Ascending aorta (tissue), 2 donors: ENCODE measurements at regions not wholly inside any gene's neighbourhood (a gene's known extent, or its start where the extent isn't known, plus 50 kb on each side); places are given as distances from the start of the nearest gene placed in this dataset.

Experiments used
- DNase-seq, 2 donors: peaks; one replicate each; pipeline ENCODE4 v3.0.0-alpha.2; 2019; ENCODE audit warnings: low spot score in 2 of 2
- H3K27ac ChIP-seq, 2 donors: fragments of 200-600 bp; sonication (generic); one replicate each; pipeline ENCODE4 v1.5.1; 2016 to 2017; ENCODE audit warnings: mild to moderate bottlenecking in 1 of 2
- H3K27me3 ChIP-seq: fragments of 200-600 bp; sonication (generic); one replicate; pipeline ENCODE4 v1.5.1; 2017
- H3K36me3 ChIP-seq, 2 donors: fragments of 200-600 bp; sonication (generic); one replicate each; pipeline ENCODE4 v1.5.1; 2016
- H3K4me1 ChIP-seq, 2 donors: fragments of 200-600 bp; sonication (generic); one replicate each; pipeline ENCODE4 v1.5.1; 2016 to 2017; ENCODE audit warnings: mild to moderate bottlenecking in 1 of 2
- H3K4me3 ChIP-seq, 2 donors: fragments of 200-600 bp; sonication (generic); one replicate each; pipeline ENCODE4 v1.5.1; 2016 to 2017; ENCODE audit warnings: mild to moderate bottlenecking in 1 of 2
- H3K9me3 ChIP-seq, 2 donors: fragments of 200-600 bp; sonication (generic); one replicate each; pipeline ENCODE4 v1.5.1; 2016
- CTCF ChIP-seq, 3 experiments: fragments of 200-600 bp in 2 of 3; fragments of 450-650 bp in 1 of 3; sonication (generic) in 2 of 3; IDR thresholded peaks; one replicate each; pipeline ENCODE4 v1.5.1; 2016 to 2019; ENCODE audit warnings: antibody characterized with exemption in 3 of 3, mild to moderate bottlenecking in 1 of 3, moderate library complexity in 1 of 3
- intact Hi-C: fragments of 100-400 bp; cut with DNase I; formaldehyde crosslinking; loops from one replicate; pipeline ENCODE4 v1.15.1; 2023

DNA sequence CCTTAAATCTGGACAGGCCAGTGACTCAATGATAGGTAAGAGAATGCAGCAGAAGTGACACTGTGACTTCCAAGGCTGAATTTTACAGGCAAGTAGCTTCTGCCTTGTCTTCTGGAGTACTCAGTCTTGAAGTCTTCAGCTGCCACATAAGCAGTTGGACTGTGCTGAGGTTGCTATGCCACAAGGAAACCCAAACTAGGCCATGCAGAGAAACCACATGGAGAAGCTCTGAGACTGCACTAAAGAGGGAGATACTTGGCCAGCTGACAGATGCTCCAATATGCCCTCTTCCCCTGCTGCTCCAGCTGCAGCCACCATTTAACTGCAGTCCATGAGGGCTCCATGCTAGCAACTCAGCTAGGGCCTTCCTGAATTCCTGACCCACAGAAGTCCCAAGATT lies 119.4 kb upstream of the GADL1 start:
- TF ChIP-seq CTCF (IDR thresholded peaks at IDR 0.05), result no peak
- DNase-seq, result no peak
- Histone ChIP-seq H3K36me3 (no peaks in the 10 kb centered on the region), H3K9me3 (no peaks in the 10 kb centered on the region), H3K4me3 (no peak overlapping the region), H3K4me1 (no peaks in the 10 kb centered on the region), H3K27me3 (no peaks in the 10 kb centered on the region), H3K27ac (no peak overlapping the region)
- intact Hi-C loops, result no loop called here

GRCh38 chr3:31014317-31015040 lies 120.0 kb upstream of the GADL1 start:
- H3K36me3 ChIP-seq, result no peaks in the 10 kb centered on the region
- no peaks in the 10 kb centered on the region for H3K27me3 ChIP-seq
- H3K4me3 ChIP-seq, result no peak overlapping the region
- no peaks in the 10 kb centered on the region for H3K9me3 ChIP-seq
- TF ChIP-seq CTCF (IDR thresholded peaks at IDR 0.05), result no peak
- no peaks in the 10 kb centered on the region for H3K4me1 ChIP-seq
- no peak for DNase-seq
- H3K27ac ChIP-seq, result no peak overlapping the region
- intact Hi-C loops, result no loop called here

DNA sequence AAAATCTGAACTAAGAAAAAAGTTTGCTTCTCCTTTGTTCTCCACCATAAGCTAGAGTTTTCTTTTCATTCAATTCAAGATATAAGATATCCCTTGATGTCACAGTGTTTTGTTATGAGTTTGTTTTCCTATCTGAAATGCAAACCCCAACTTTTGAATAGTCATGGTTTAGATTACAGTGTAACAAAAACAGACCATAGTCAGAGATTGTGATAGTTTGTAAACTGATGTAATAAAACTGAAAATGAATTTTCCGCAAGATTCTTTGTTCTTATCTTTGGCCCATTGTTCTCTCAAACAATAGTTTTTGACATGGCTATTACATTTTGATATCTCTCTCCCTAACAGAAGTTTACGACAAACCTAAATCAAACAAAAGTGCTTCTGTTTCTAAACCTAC lies 121.7 kb upstream of the GADL1 start:
- Histone ChIP-seq H3K4me1 (no peaks in the 10 kb centered on the region), H3K36me3 (no peaks in the 10 kb centered on the region), H3K4me3 (no peak overlapping the region), H3K9me3 (no peaks in the 10 kb centered on the region), H3K27ac (no peak overlapping the region), H3K27me3 (no peaks in the 10 kb centered on the region)
- intact Hi-C loops, result no loop called here
- TF ChIP-seq CTCF (IDR thresholded peaks at IDR 0.05), result no peak
- DNase-seq, result no peak

GRCh38 chr3:31022716-31023115 lies 128.3 kb upstream of the GADL1 start:
- no peaks in the 10 kb centered on the region for H3K36me3 ChIP-seq
- peaks cover 0 to 8% of the 10 kb centered on the region in 2 donors for H3K9me3 ChIP-seq
- H3K27me3 ChIP-seq, result no peaks in the 10 kb centered on the region
- no peak overlapping the region for H3K27ac ChIP-seq
- intact Hi-C loops, result no loop called here
- TF ChIP-seq CTCF (IDR thresholded peaks at IDR 0.05), result no peak
- H3K4me1 ChIP-seq, result no peaks in the 10 kb centered on the region
- no peak overlapping the region for H3K4me3 ChIP-seq
- no peak for DNase-seq

DNA sequence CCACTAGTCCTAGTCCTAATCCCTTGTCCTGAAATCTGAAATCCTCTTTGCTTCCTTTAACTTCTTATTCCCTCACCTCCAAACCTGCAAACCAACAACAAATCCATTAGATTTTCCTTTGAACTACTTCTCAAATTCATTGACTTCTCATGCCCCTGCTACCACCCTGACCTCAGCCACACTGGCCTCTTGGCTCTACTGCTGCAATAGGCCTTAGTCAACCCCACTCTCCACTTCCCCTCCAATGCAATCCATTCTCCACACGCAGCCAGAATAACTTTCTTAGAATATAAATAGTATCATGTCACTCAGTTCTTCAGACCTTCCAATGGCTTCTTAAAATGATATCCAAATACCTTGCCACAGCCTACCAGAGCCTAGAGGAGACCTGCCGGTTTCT lies 131.1 kb upstream of the GADL1 start:
- TF ChIP-seq CTCF (IDR thresholded peaks at IDR 0.05), result no peak

More for the DNA sequence above, 131.1 kb upstream of the GADL1 start:
- Histone ChIP-seq H3K4me1 (no peaks in the 10 kb centered on the region), H3K27ac (no peak overlapping the region), H3K9me3 (peaks cover 0 to 17% of the 10 kb centered on the region in 2 donors), H3K4me3 (no peak overlapping the region), H3K27me3 (no peaks in the 10 kb centered on the region), H3K36me3 (no peaks in the 10 kb centered on the region)
- DNase-seq, result no peak
- intact Hi-C loops, result no loop called here
